A549 (cell line): ENCODE measurements at regions not wholly inside any gene's neighbourhood (a gene's known extent, or its start where the extent isn't known, plus 50 kb on each side); places are given as distances from the start of the nearest gene placed in this dataset.

ENCODE experiments used
- EHMT2 ChIP-seq: fragments of 200-600 bp; sonication (generic); IDR thresholded peaks from 2 replicates; pipeline ENCODE4 v1.6.1; 2016; ENCODE audit warnings: antibody characterized with exemption, low read depth, mild to moderate bottlenecking, moderate library complexity
- ELK1 ChIP-seq: fragments of 150-350 bp; IDR thresholded peaks from 2 replicates; pipeline ENCODE4 v1.6.1; 2014; ENCODE audit warnings: low read depth, mild to moderate bottlenecking, low read length
- MAFK ChIP-seq: fragments of 450-650 bp; IDR thresholded peaks from 2 replicates; pipeline ENCODE4 v1.6.1; 2014; ENCODE audit not compliant: partially characterized antibody
- MAZ ChIP-seq: fragments of 150-350 bp; IDR thresholded peaks from 2 replicates; pipeline ENCODE4 v1.6.1; 2014; ENCODE audit warnings: antibody characterized with exemption, low read depth, low read length, borderline replicate concordance
- MYC ChIP-seq: IDR thresholded peaks from 2 replicates; pipeline ENCODE4 v1.6.1; 2012; ENCODE audit warnings: mild to moderate bottlenecking, inconsistent platforms, low read length, improper control_type of control experiment, borderline replicate concordance
- POLR2A ChIP-seq: IDR thresholded peaks from 2 replicates; pipeline ENCODE4 v1.6.1; 2012; ENCODE audit warnings: mild to moderate bottlenecking, low read length
- ZNF302 ChIP-seq: fragments of 250-450 bp; sonication (Bioruptor Pico); IDR thresholded peaks from 2 replicates; pipeline ENCODE4 v1.9.0; 2021; ENCODE audit warnings: inconsistent platforms, mild to moderate bottlenecking, moderate library complexity
- TF ChIP-seq, protein P1 (sequence below): IDR thresholded peaks from 2 replicates; pipeline ENCODE4 v1.6.1; 2012
- TF ChIP-seq, protein P2 (sequence below): fragments of >200 bp; sonication (Bioruptor Twin); formaldehyde crosslinking; IDR thresholded peaks from 3 replicates; pipeline ENCODE4 v1.5.1; 2016
- TF ChIP-seq, protein P3 (sequence below): fragments of 200-600 bp; sonication (generic); IDR thresholded peaks from 2 replicates; pipeline ENCODE4 v1.6.1; 2016; ENCODE audit warnings: antibody characterized with exemption, mild to moderate bottlenecking, moderate library complexity

DNA sequence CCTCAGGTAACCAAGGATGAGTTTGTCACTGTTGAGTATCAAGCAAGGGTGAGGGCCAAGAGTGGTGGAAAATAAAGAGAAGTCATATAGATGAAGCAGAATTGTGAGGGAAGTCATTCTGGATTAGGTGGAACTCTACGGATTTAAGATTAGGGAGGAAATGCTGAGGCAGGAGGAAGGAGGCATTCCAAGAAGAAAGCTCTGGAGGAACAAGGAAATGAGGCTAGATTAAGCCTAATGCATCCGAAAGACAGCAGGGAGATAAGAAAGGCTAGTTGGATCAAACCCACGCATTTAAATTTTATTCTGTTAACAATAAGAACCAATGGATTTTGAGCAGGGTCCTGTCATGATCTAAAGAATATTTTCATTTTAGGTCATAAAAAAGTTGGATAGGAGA is 681.2 kb downstream of the EPHA4 start:
- TF ChIP-seq, protein P1, sequence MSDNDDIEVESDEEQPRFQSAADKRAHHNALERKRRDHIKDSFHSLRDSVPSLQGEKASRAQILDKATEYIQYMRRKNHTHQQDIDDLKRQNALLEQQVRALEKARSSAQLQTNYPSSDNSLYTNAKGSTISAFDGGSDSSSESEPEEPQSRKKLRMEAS, result no peak
- TF ChIP-seq MAFK (no peak), POLR2A (no peak), MAZ (no peak), EHMT2 (no peak), ELK1 (no peak), ZNF302 (CRISPR knock-in tag) (no peak), MYC (no peak)
- TF ChIP-seq, protein P2, sequence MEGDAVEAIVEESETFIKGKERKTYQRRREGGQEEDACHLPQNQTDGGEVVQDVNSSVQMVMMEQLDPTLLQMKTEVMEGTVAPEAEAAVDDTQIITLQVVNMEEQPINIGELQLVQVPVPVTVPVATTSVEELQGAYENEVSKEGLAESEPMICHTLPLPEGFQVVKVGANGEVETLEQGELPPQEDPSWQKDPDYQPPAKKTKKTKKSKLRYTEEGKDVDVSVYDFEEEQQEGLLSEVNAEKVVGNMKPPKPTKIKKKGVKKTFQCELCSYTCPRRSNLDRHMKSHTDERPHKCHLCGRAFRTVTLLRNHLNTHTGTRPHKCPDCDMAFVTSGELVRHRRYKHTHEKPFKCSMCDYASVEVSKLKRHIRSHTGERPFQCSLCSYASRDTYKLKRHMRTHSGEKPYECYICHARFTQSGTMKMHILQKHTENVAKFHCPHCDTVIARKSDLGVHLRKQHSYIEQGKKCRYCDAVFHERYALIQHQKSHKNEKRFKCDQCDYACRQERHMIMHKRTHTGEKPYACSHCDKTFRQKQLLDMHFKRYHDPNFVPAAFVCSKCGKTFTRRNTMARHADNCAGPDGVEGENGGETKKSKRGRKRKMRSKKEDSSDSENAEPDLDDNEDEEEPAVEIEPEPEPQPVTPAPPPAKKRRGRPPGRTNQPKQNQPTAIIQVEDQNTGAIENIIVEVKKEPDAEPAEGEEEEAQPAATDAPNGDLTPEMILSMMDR, result no peak
- TF ChIP-seq, protein P3, sequence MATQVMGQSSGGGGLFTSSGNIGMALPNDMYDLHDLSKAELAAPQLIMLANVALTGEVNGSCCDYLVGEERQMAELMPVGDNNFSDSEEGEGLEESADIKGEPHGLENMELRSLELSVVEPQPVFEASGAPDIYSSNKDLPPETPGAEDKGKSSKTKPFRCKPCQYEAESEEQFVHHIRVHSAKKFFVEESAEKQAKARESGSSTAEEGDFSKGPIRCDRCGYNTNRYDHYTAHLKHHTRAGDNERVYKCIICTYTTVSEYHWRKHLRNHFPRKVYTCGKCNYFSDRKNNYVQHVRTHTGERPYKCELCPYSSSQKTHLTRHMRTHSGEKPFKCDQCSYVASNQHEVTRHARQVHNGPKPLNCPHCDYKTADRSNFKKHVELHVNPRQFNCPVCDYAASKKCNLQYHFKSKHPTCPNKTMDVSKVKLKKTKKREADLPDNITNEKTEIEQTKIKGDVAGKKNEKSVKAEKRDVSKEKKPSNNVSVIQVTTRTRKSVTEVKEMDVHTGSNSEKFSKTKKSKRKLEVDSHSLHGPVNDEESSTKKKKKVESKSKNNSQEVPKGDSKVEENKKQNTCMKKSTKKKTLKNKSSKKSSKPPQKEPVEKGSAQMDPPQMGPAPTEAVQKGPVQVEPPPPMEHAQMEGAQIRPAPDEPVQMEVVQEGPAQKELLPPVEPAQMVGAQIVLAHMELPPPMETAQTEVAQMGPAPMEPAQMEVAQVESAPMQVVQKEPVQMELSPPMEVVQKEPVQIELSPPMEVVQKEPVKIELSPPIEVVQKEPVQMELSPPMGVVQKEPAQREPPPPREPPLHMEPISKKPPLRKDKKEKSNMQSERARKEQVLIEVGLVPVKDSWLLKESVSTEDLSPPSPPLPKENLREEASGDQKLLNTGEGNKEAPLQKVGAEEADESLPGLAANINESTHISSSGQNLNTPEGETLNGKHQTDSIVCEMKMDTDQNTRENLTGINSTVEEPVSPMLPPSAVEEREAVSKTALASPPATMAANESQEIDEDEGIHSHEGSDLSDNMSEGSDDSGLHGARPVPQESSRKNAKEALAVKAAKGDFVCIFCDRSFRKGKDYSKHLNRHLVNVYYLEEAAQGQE, result no peak
